ENCODE measurements at regions not wholly inside any gene's neighbourhood (a gene's known extent, or its start where the extent isn't known, plus 50 kb on each side); places are given as distances from the start of the nearest gene placed in this dataset.

DNA sequence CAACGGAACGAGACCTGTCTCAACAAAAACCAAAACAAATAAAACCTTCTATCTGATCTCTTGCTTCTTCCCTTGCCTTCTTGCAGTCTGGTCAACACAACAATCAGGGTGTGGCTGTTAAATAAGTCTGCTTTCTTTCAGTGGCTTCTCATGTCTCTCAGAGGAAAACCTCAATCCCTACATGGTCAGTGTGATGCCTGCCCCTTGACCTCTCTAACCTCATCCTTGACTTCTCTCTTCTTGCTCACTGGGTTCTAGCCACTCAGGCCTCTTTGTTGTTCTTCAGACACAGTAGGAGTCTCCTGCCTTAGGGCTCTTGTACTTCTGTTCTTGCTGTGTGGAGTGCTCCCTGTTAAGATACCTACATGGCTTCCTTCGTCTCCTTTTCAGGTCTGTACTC lies 220.4 kb downstream of the SDHAF3 start:
- H3K27me3 ChIP-seq (ENCODE audit: insufficient read depth, low read length, poor library complexity, severe bottlenecking), result no peaks in the 10 kb centered on the region
- H2AFZ ChIP-seq (ENCODE audit: low read length), result no peak overlapping the region
- H3K36me3 ChIP-seq (ENCODE audit: insufficient read depth, low read length), result no peaks in the 10 kb centered on the region
- H3K4me3 ChIP-seq (ENCODE audit: low read length, poor library complexity, severe bottlenecking), result no peak overlapping the region
- H4K20me1 ChIP-seq (ENCODE audit: insufficient read depth, low read length, poor library complexity, severe bottlenecking), result no peaks in the 10 kb centered on the region
- H3K4me2 ChIP-seq (ENCODE audit: low read depth, low read length, poor library complexity, severe bottlenecking), result no peak overlapping the region
- TF ChIP-seq, protein P1, sequence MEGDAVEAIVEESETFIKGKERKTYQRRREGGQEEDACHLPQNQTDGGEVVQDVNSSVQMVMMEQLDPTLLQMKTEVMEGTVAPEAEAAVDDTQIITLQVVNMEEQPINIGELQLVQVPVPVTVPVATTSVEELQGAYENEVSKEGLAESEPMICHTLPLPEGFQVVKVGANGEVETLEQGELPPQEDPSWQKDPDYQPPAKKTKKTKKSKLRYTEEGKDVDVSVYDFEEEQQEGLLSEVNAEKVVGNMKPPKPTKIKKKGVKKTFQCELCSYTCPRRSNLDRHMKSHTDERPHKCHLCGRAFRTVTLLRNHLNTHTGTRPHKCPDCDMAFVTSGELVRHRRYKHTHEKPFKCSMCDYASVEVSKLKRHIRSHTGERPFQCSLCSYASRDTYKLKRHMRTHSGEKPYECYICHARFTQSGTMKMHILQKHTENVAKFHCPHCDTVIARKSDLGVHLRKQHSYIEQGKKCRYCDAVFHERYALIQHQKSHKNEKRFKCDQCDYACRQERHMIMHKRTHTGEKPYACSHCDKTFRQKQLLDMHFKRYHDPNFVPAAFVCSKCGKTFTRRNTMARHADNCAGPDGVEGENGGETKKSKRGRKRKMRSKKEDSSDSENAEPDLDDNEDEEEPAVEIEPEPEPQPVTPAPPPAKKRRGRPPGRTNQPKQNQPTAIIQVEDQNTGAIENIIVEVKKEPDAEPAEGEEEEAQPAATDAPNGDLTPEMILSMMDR (conservative IDR thresholded peaks at IDR 0.05; ENCODE audit: low read length), result no peak
- no peak for TF ChIP-seq EZH2phosphoT487 (IDR thresholded peaks at IDR 0.05; ENCODE audit: borderline replicate concordance)
- no peaks in the 10 kb centered on the region; the same call in 1 of the 2 replicates for H3K9me3 ChIP-seq (ENCODE audit: insufficient read depth, low read depth, low read length)
- no peaks in the 10 kb centered on the region for H3F3A ChIP-seq (ENCODE audit: low read depth)
- no peaks in the 10 kb centered on the region for H3K79me2 ChIP-seq (ENCODE audit: insufficient read depth, low read length)
- no peaks in the 10 kb centered on the region for H3K4me1 ChIP-seq (ENCODE audit: insufficient read depth, low read length, poor library complexity, severe bottlenecking)
- no peak overlapping the region for H3K9ac ChIP-seq (ENCODE audit: low read depth, low read length, poor library complexity, severe bottlenecking)
- H3K9me2 ChIP-seq (replicated peaks; ENCODE audit: low read depth, low read length), result no peaks in the 10 kb centered on the region

DNA sequence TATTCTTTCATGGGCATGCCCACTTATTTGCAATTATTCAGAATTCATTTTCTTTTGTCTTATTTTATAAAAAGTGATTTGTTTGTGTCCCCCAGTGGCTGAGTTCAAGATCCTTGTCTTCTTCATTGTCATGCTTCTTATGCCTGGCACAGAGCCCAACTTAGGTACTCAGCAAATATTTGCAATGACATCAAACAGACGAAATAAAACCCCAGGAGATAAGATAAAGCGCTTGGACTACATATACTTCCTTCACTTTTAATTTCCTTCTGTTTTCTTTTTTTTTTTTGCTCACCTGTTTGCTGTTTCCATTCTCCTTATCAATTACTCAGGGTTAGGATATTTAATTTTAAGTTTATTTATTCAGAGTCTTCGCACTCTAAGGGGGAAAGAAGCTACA lies 225.0 kb downstream of the SDHAF3 start:
- Histone ChIP-seq H4K20me1 (ENCODE audit: insufficient read depth, low read length, poor library complexity, severe bottlenecking) (no peaks in the 10 kb centered on the region), H3K4me1 (ENCODE audit: insufficient read depth, low read length, poor library complexity, severe bottlenecking) (no peaks in the 10 kb centered on the region), H3K9me2 (replicated peaks; ENCODE audit: low read depth, low read length) (no peaks in the 10 kb centered on the region), H3K79me2 (ENCODE audit: insufficient read depth, low read length) (no peaks in the 10 kb centered on the region), H3K27me3 (ENCODE audit: insufficient read depth, low read length, poor library complexity, severe bottlenecking) (no peaks in the 10 kb centered on the region), H3K4me3 (ENCODE audit: low read length, poor library complexity, severe bottlenecking) (no peak overlapping the region), H2AFZ (ENCODE audit: low read length) (no peak overlapping the region), H3K9ac (ENCODE audit: low read depth, low read length, poor library complexity, severe bottlenecking) (no peak overlapping the region), H3F3A (ENCODE audit: low read depth) (no peaks in the 10 kb centered on the region), H3K9me3 (ENCODE audit: insufficient read depth, low read depth, low read length) (no peaks in the 10 kb centered on the region), H3K4me2 (ENCODE audit: low read depth, low read length, poor library complexity, severe bottlenecking) (no peak overlapping the region), H3K36me3 (ENCODE audit: insufficient read depth, low read length) (no peaks in the 10 kb centered on the region)
- TF ChIP-seq, protein P1 (conservative IDR thresholded peaks at IDR 0.05; ENCODE audit: low read length), result no peak
- TF ChIP-seq EZH2phosphoT487 (IDR thresholded peaks at IDR 0.05; ENCODE audit: borderline replicate concordance), result no peak

DNA sequence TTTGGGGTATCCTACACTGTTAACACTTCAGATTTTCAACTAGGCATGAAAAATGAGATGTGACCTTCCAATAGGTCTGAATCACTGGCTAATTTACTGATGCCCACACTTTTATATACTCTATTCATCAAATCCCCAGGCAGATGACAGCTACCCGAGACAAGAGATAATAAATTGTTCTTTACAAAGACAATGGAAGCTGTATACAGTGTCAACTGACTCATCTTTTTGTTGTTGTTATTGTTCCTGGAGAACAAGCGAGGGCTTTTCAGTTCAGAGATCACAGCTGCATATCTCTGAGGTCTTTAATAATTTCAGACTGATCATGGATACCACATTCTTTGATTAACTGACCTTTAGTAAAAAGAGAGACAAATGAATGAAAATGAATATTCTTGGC lies 228.9 kb downstream of the SDHAF3 start:
- no peaks in the 10 kb centered on the region for H3K79me2 ChIP-seq (ENCODE audit: insufficient read depth, low read length)
- H3K36me3 ChIP-seq (ENCODE audit: insufficient read depth, low read length), result no peaks in the 10 kb centered on the region
- no peaks in the 10 kb centered on the region for H3K9me2 ChIP-seq (replicated peaks; ENCODE audit: low read depth, low read length)
- H3K9me3 ChIP-seq (ENCODE audit: insufficient read depth, low read depth, low read length), result no peaks in the 10 kb centered on the region
- no peaks in the 10 kb centered on the region for H3K27me3 ChIP-seq (ENCODE audit: insufficient read depth, low read length, poor library complexity, severe bottlenecking)
- H4K20me1 ChIP-seq (ENCODE audit: insufficient read depth, low read length, poor library complexity, severe bottlenecking), result no peaks in the 10 kb centered on the region
- no peak overlapping the region for H2AFZ ChIP-seq (ENCODE audit: low read length)
- H3K9ac ChIP-seq (ENCODE audit: low read depth, low read length, poor library complexity, severe bottlenecking), result no peak overlapping the region
- H3K4me3 ChIP-seq (ENCODE audit: low read length, poor library complexity, severe bottlenecking), result no peak overlapping the region
- no peaks in the 10 kb centered on the region for H3F3A ChIP-seq (ENCODE audit: low read depth)
- TF ChIP-seq, protein P1 (conservative IDR thresholded peaks at IDR 0.05; ENCODE audit: low read length), result no peak
- no peak for TF ChIP-seq EZH2phosphoT487 (IDR thresholded peaks at IDR 0.05; ENCODE audit: borderline replicate concordance)
- H3K4me1 ChIP-seq (ENCODE audit: insufficient read depth, low read length, poor library complexity, severe bottlenecking), result no peaks in the 10 kb centered on the region
- H3K4me2 ChIP-seq (ENCODE audit: low read depth, low read length, poor library complexity, severe bottlenecking), result no peak overlapping the region
